GM23338 (cell line): ENCODE measurements at regions not wholly inside any gene's neighbourhood (a gene's known extent, or its start where the extent isn't known, plus 50 kb on each side); places are given as distances from the start of the nearest gene placed in this dataset.

ENCODE experiments used
- CREB1 ChIP-seq: fragments of 250-450 bp; sonication (Bioruptor Pico); IDR thresholded peaks from 2 replicates; pipeline ENCODE4 v1.5.0; 2020; ENCODE audit warnings: low read depth, mild to moderate bottlenecking, moderate library complexity
- EZH2phosphoT487 ChIP-seq: fragments of 200-600 bp; sonication (generic); IDR thresholded peaks from one replicate; pipeline ENCODE4 v1.8.1; 2018; ENCODE audit warnings: antibody characterized with exemption; ENCODE audit not compliant: unreplicated experiment
- POLR2AphosphoS5 ChIP-seq: IDR thresholded peaks from 2 replicates; pipeline ENCODE4 v1.6.1; 2016; ENCODE audit warnings: antibody characterized with exemption, low read depth
- TF ChIP-seq, protein P1 (sequence below), 2 experiments: fragments of 200-600 bp in 1 of 2; sonication (generic) in 1 of 2; conservative IDR thresholded peaks; 2 replicates each; pipeline versions ENCODE4 v1.5.1 to v1.6.1; 2016 to 2017; ENCODE audit warnings: antibody characterized with exemption in 2 of 2, low read depth in 2 of 2, mild to moderate bottlenecking in 2 of 2, moderate library complexity in 1 of 2

DNA sequence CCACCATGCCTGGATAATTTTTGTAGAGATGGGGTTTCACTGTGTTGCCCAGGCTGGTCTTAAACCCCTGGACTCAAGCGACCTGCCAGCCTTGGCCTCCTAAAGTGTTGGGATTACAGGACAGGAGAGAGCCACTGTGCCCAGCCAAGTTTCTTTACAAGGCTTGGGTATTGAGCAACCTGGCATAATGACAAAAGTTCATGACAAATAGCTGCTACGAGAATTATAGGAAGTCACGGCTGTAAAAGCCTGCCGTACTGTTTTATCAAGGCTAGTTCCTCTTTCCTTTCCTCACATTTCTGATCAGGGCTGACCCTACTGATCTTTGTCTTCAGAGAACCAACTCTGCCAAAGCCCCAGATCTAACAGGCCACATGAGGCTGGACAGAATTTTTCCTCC lies 490.4 kb upstream of the SPRED2 start:
- TF ChIP-seq, protein P1, sequence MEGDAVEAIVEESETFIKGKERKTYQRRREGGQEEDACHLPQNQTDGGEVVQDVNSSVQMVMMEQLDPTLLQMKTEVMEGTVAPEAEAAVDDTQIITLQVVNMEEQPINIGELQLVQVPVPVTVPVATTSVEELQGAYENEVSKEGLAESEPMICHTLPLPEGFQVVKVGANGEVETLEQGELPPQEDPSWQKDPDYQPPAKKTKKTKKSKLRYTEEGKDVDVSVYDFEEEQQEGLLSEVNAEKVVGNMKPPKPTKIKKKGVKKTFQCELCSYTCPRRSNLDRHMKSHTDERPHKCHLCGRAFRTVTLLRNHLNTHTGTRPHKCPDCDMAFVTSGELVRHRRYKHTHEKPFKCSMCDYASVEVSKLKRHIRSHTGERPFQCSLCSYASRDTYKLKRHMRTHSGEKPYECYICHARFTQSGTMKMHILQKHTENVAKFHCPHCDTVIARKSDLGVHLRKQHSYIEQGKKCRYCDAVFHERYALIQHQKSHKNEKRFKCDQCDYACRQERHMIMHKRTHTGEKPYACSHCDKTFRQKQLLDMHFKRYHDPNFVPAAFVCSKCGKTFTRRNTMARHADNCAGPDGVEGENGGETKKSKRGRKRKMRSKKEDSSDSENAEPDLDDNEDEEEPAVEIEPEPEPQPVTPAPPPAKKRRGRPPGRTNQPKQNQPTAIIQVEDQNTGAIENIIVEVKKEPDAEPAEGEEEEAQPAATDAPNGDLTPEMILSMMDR (conservative IDR thresholded peaks at IDR 0.05; ENCODE audit: low read depth in 2 of 2): no peak
- TF ChIP-seq POLR2AphosphoS5 (no peak), EZH2phosphoT487 (no peak), CREB1 (CRISPR knock-in tag) (no peak)
